ENCODE measurements at regions not wholly inside any gene's neighbourhood (a gene's known extent, or its start where the extent isn't known, plus 50 kb on each side); places are given as distances from the start of the nearest gene placed in this dataset.
A peak's percentile ranks its signal among the peaks of the same experiment; 100 is the strongest.

GRCh38 chr10:44703241-44704155 is 207.6 kb upstream of the TMEM72 start:
- Histone ChIP-seq H3K4me1 (ENCODE audit: control insufficient read depth, insufficient read depth, low read depth, low read length) (peaks cover 4% of the 10 kb centered on the region), H2BK5ac (ENCODE audit: low read depth, low read length, poor library complexity, severe bottlenecking) (peak overlapping the region; percentile 59), H3K36me3 (ENCODE audit: control insufficient read depth in 1 of 2, insufficient read depth in 2 of 2, low read depth in 1 of 2, low read length in 2 of 2) (no peaks in the 10 kb centered on the region), H3K9ac (ENCODE audit: low read length) (peak overlapping the region; percentile 33), H3K9me3 (ENCODE audit: control insufficient read depth, low read length) (peaks cover 30% of the 10 kb centered on the region), H3K4ac (ENCODE audit: low read depth in 1 of 2, low read length in 2 of 2) (no peak overlapping the region), H3K27ac (ENCODE audit: low read length, poor library complexity, severe bottlenecking) (peak overlapping the region; percentile 82), H3K14ac (ENCODE audit: low read length in 2 of 2) (no peak overlapping the region), H3K4me3 (ENCODE audit: insufficient read depth in 1 of 2, low read depth in 1 of 2, low read length in 2 of 2) (no peak overlapping the region), H3K18ac (ENCODE audit: low read depth in 1 of 2, low read length in 2 of 2) (no peak overlapping the region), H4K91ac (ENCODE audit: low read length) (no peak overlapping the region), H2AFZ (ENCODE audit: low read depth, low read length) (no peak overlapping the region), H3K23ac (ENCODE audit: low read length in 2 of 2) (no peak overlapping the region), H2BK12ac (ENCODE audit: low read length in 2 of 2) (no peak overlapping the region), H2AK5ac (ENCODE audit: low read length, severe bottlenecking) (peak overlapping the region; percentile 83), H3K27me3 (ENCODE audit: control insufficient read depth in 1 of 2, insufficient read depth in 1 of 2, low read length in 2 of 2) (no peaks in the 10 kb centered on the region), H4K8ac (ENCODE audit: low read length) (no peak overlapping the region), H2BK15ac (ENCODE audit: low read depth, poor library complexity, severe bottlenecking) (no peak overlapping the region), H2BK120ac (ENCODE audit: low read depth, low read length) (no peak overlapping the region), H3K79me1 (replicated peaks; ENCODE audit: low read length, poor library complexity, severe bottlenecking) (no peaks in the 10 kb centered on the region), H3K4me2 (ENCODE audit: low read length, poor library complexity, severe bottlenecking) (no peak overlapping the region)
- WGBS, result 79% methylated on average over 4 of the region's 6 CpGs
- DNase-seq, result peak; percentile 25

- no peak overlapping the region for H3K23ac ChIP-seq (ENCODE audit: low read length in 2 of 2)
- H3K27ac ChIP-seq (ENCODE audit: low read length, poor library complexity, severe bottlenecking), result no peak overlapping the region
- H3K9ac ChIP-seq (ENCODE audit: low read length), result no peak overlapping the region
- H3K18ac ChIP-seq (ENCODE audit: low read depth in 1 of 2, low read length in 2 of 2), result no peak overlapping the region
- H2BK12ac ChIP-seq (ENCODE audit: low read length in 2 of 2), result no peak overlapping the region
- no peak for DNase-seq
- H3K9me3 ChIP-seq (ENCODE audit: control insufficient read depth, low read length), result peaks cover 30% of the 10 kb centered on the region
- no peak overlapping the region for H2BK120ac ChIP-seq (ENCODE audit: low read depth, low read length)
- no peak overlapping the region for H4K8ac ChIP-seq (ENCODE audit: low read length)
- H3K4me3 ChIP-seq (ENCODE audit: insufficient read depth in 1 of 2, low read depth in 1 of 2, low read length in 2 of 2), result no peak overlapping the region
- H2AK5ac ChIP-seq (ENCODE audit: low read length, severe bottlenecking), result peak overlapping the region; percentile 97
- H3K79me1 ChIP-seq (replicated peaks; ENCODE audit: low read length, poor library complexity, severe bottlenecking), result no peaks in the 10 kb centered on the region
- no peak overlapping the region for H2AFZ ChIP-seq (ENCODE audit: low read depth, low read length)
- H3K36me3 ChIP-seq (ENCODE audit: control insufficient read depth in 1 of 2, insufficient read depth in 2 of 2, low read depth in 1 of 2, low read length in 2 of 2), result no peaks in the 10 kb centered on the region
- H2BK15ac ChIP-seq (ENCODE audit: low read depth, poor library complexity, severe bottlenecking), result no peak overlapping the region
- 100% methylated on average over 1 of the region's 1 CpG for WGBS
- no peak overlapping the region for H3K14ac ChIP-seq (ENCODE audit: low read length in 2 of 2)
- H3K27me3 ChIP-seq (ENCODE audit: control insufficient read depth in 1 of 2, insufficient read depth in 1 of 2, low read length in 2 of 2), result no peaks in the 10 kb centered on the region
- H3K4me2 ChIP-seq (ENCODE audit: low read length, poor library complexity, severe bottlenecking), result no peak overlapping the region
- no peak overlapping the region for H3K4ac ChIP-seq (ENCODE audit: low read depth in 1 of 2, low read length in 2 of 2)
- no peak overlapping the region for H2BK5ac ChIP-seq (ENCODE audit: low read depth, low read length, poor library complexity, severe bottlenecking)
- H4K91ac ChIP-seq (ENCODE audit: low read length), result no peak overlapping the region
- peaks cover 4% of the 10 kb centered on the region for H3K4me1 ChIP-seq (ENCODE audit: control insufficient read depth, insufficient read depth, low read depth, low read length)
These were observed 206.5 kb upstream of the TMEM72 start for GRCh38 chr10:44704616-44705015.

- no peak overlapping the region for H2BK15ac ChIP-seq (ENCODE audit: low read depth, poor library complexity, severe bottlenecking)
- H4K91ac ChIP-seq (ENCODE audit: low read length), result no peak overlapping the region
- H3K27ac ChIP-seq (ENCODE audit: low read length, poor library complexity, severe bottlenecking), result no peak overlapping the region
- no peak overlapping the region for H3K14ac ChIP-seq (ENCODE audit: low read length in 2 of 2)
- H3K79me1 ChIP-seq (replicated peaks; ENCODE audit: low read length, poor library complexity, severe bottlenecking), result no peaks in the 10 kb centered on the region
- no peak overlapping the region for H2BK12ac ChIP-seq (ENCODE audit: low read length in 2 of 2)
- no peak overlapping the region for H3K4me3 ChIP-seq (ENCODE audit: insufficient read depth in 1 of 2, low read depth in 1 of 2, low read length in 2 of 2)
- no peak overlapping the region for H2BK5ac ChIP-seq (ENCODE audit: low read depth, low read length, poor library complexity, severe bottlenecking)
- no peak overlapping the region for H3K4me2 ChIP-seq (ENCODE audit: low read length, poor library complexity, severe bottlenecking)
- peak overlapping the region; percentile 81 for H2AK5ac ChIP-seq (ENCODE audit: low read length, severe bottlenecking)
- no peak overlapping the region for H4K8ac ChIP-seq (ENCODE audit: low read length)
- H3K4me1 ChIP-seq (ENCODE audit: control insufficient read depth, insufficient read depth, low read depth, low read length), result peaks cover 4% of the 10 kb centered on the region
- H3K36me3 ChIP-seq (ENCODE audit: control insufficient read depth in 1 of 2, insufficient read depth in 2 of 2, low read depth in 1 of 2, low read length in 2 of 2), result no peaks in the 10 kb centered on the region
- no peak overlapping the region for H3K23ac ChIP-seq (ENCODE audit: low read length in 2 of 2)
- no peak overlapping the region for H2BK120ac ChIP-seq (ENCODE audit: low read depth, low read length)
- no peak overlapping the region for H3K4ac ChIP-seq (ENCODE audit: low read depth in 1 of 2, low read length in 2 of 2)
- no peak overlapping the region for H3K18ac ChIP-seq (ENCODE audit: low read depth in 1 of 2, low read length in 2 of 2)
- DNase-seq, result peak; percentile 82
- H2AFZ ChIP-seq (ENCODE audit: low read depth, low read length), result no peak overlapping the region
- H3K9ac ChIP-seq (ENCODE audit: low read length), result peak overlapping the region; percentile 59
- H3K9me3 ChIP-seq (ENCODE audit: control insufficient read depth, low read length), result peaks cover 11% of the 10 kb centered on the region
- no peaks in the 10 kb centered on the region for H3K27me3 ChIP-seq (ENCODE audit: control insufficient read depth in 1 of 2, insufficient read depth in 1 of 2, low read length in 2 of 2)
These were observed 204.4 kb upstream of the TMEM72 start for GRCh38 chr10:44706745-44707144.

GRCh38 chr10:44713307-44713706 is 197.8 kb upstream of the TMEM72 start:
- Histone ChIP-seq H3K9ac (ENCODE audit: low read length) (no peak overlapping the region), H3K14ac (ENCODE audit: low read length in 2 of 2) (no peak overlapping the region), H4K8ac (ENCODE audit: low read length) (no peak overlapping the region), H2AFZ (ENCODE audit: low read depth, low read length) (no peak overlapping the region), H3K27ac (ENCODE audit: low read length, poor library complexity, severe bottlenecking) (no peak overlapping the region), H3K18ac (ENCODE audit: low read depth in 1 of 2, low read length in 2 of 2) (no peak overlapping the region), H3K23ac (ENCODE audit: low read length in 2 of 2) (no peak overlapping the region), H2BK5ac (ENCODE audit: low read depth, low read length, poor library complexity, severe bottlenecking) (no peak overlapping the region), H2BK15ac (ENCODE audit: low read depth, poor library complexity, severe bottlenecking) (no peak overlapping the region), H3K27me3 (ENCODE audit: control insufficient read depth in 1 of 2, insufficient read depth in 1 of 2, low read length in 2 of 2) (no peaks in the 10 kb centered on the region), H3K4ac (ENCODE audit: low read depth in 1 of 2, low read length in 2 of 2) (no peak overlapping the region), H3K4me2 (ENCODE audit: low read length, poor library complexity, severe bottlenecking) (no peak overlapping the region), H2BK120ac (ENCODE audit: low read depth, low read length) (no peak overlapping the region), H3K4me3 (ENCODE audit: insufficient read depth in 1 of 2, low read depth in 1 of 2, low read length in 2 of 2) (no peak overlapping the region), H4K91ac (ENCODE audit: low read length) (no peak overlapping the region), H2BK12ac (ENCODE audit: low read length in 2 of 2) (no peak overlapping the region), H3K9me3 (ENCODE audit: control insufficient read depth, low read length) (no peaks in the 10 kb centered on the region), H3K4me1 (ENCODE audit: control insufficient read depth, insufficient read depth, low read depth, low read length) (peaks cover 13% of the 10 kb centered on the region), H2AK5ac (ENCODE audit: low read length, severe bottlenecking) (no peak overlapping the region), H3K79me1 (replicated peaks; ENCODE audit: low read length, poor library complexity, severe bottlenecking) (no peaks in the 10 kb centered on the region), H3K36me3 (ENCODE audit: control insufficient read depth in 1 of 2, insufficient read depth in 2 of 2, low read depth in 1 of 2, low read length in 2 of 2) (no peaks in the 10 kb centered on the region)
- WGBS, result 91% methylated on average over 4 of the region's 4 CpGs
- no peak for DNase-seq

Data from mesenchymal stem cell (in vitro differentiated cells and primary cell).